ENCODE measurements at regions not wholly inside any gene's neighbourhood (a gene's known extent, or its start where the extent isn't known, plus 50 kb on each side); places are given as distances from the start of the nearest gene placed in this dataset.

DNA sequence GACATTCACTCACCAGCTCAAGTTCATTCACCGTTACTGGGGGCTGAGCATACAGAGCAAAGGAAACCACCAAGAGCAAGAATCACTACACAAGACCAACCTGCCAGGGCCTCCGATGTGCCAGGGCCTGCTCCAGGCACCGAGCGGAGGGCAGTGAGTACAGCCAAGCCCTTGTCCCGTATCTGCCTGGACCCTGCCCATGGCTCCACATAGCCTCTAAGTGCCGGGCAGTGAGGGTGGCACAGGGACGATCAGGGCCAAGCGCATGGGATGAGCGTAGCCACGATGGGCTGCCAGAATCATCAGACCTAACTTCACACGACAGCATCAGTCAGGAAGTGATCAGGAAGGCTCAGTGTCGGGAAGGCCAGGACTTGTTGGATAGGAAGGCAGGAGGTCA, 199.6 kb downstream of the BCL11B start:
- TF ChIP-seq, protein P1, sequence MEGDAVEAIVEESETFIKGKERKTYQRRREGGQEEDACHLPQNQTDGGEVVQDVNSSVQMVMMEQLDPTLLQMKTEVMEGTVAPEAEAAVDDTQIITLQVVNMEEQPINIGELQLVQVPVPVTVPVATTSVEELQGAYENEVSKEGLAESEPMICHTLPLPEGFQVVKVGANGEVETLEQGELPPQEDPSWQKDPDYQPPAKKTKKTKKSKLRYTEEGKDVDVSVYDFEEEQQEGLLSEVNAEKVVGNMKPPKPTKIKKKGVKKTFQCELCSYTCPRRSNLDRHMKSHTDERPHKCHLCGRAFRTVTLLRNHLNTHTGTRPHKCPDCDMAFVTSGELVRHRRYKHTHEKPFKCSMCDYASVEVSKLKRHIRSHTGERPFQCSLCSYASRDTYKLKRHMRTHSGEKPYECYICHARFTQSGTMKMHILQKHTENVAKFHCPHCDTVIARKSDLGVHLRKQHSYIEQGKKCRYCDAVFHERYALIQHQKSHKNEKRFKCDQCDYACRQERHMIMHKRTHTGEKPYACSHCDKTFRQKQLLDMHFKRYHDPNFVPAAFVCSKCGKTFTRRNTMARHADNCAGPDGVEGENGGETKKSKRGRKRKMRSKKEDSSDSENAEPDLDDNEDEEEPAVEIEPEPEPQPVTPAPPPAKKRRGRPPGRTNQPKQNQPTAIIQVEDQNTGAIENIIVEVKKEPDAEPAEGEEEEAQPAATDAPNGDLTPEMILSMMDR (IDR thresholded peaks at IDR 0.05) = no peak
- TF ChIP-seq ZFX (IDR thresholded peaks at IDR 0.05; ENCODE audit: borderline replicate concordance) = no peak
